ENCODE measurements at regions not wholly inside any gene's neighbourhood (a gene's known extent, or its start where the extent isn't known, plus 50 kb on each side); places are given as distances from the start of the nearest gene placed in this dataset.

GRCh38 chr5:110925916-110926315 lies 145.6 kb upstream of the TSLP start:
- dilution Hi-C loops (cut with MboI; ENCODE audit: extremely low pct_ligation_motif_present, low sequenced_read_pairs): no loop called here

GRCh38 chr5:110932755-110933488 lies 138.6 kb upstream of the TSLP start:
- DNase-seq (ENCODE audit: low read depth, low spot score): no peak
- no peaks in the 10 kb centered on the region for H3K36me3 ChIP-seq (ENCODE audit: control insufficient read depth in 2 of 2, extremely low read depth in 1 of 2, insufficient read depth in 2 of 2, low read length in 2 of 2)
- H3K4me2 ChIP-seq (ENCODE audit: control insufficient read depth, extremely low read depth, insufficient read depth, low read depth, low read length): no peak overlapping the region
- no peak for FAIRE-seq
- H3K79me2 ChIP-seq (ENCODE audit: control insufficient read depth, insufficient read depth, low read length): no peaks in the 10 kb centered on the region
- H3K9me3 ChIP-seq (ENCODE audit: control insufficient read depth, low read depth, low read length): no peaks in the 10 kb centered on the region
- no peak overlapping the region for H2AFZ ChIP-seq (ENCODE audit: control insufficient read depth, low read length)
- H3K9me1 ChIP-seq (ENCODE audit: control insufficient read depth, extremely low read depth, insufficient read depth, low read length): no peaks in the 10 kb centered on the region
- no peak overlapping the region for H3K27ac ChIP-seq (ENCODE audit: control insufficient read depth, insufficient read depth, low read length)
- H3K27me3 ChIP-seq (ENCODE audit: control insufficient read depth, extremely low read depth, insufficient read depth, low read length): no peaks in the 10 kb centered on the region
- no peaks in the 10 kb centered on the region for H4K20me1 ChIP-seq (ENCODE audit: control insufficient read depth, extremely low read depth, insufficient read depth, low read length)
- TF ChIP-seq EZH2 (IDR thresholded peaks at IDR 0.05; ENCODE audit: low read length) (no peak), CTCF (optimal IDR thresholded peaks at IDR 0.05 in 1 of 3, IDR thresholded peaks at IDR 0.05 in 1 of 3, conservative IDR thresholded peaks at IDR 0.05 in 1 of 3; ENCODE audit: extremely low read depth in 1 of 3, insufficient read depth in 2 of 3, low read length in 3 of 3) (no peak)
- dilution Hi-C loops (cut with MboI; ENCODE audit: extremely low pct_ligation_motif_present, low sequenced_read_pairs): no loop called here
- no peak overlapping the region for H3K9ac ChIP-seq (ENCODE audit: control insufficient read depth, extremely low read depth, insufficient read depth, low read length)
- H3K4me1 ChIP-seq (ENCODE audit: control insufficient read depth, extremely low read depth, insufficient read depth, low read length): no peaks in the 10 kb centered on the region
- no peak overlapping the region for H3K4me3 ChIP-seq (ENCODE audit: control insufficient read depth in 2 of 3, extremely low read depth in 1 of 3, insufficient read depth in 2 of 3, low read depth in 1 of 3, low read length in 3 of 3)

More at GRCh38 chr5:110925916-110926315, 145.6 kb upstream of the TSLP start:
- Histone ChIP-seq H3K4me2 (ENCODE audit: control insufficient read depth, extremely low read depth, insufficient read depth, low read depth, low read length) (no peak overlapping the region), H3K9me3 (ENCODE audit: control insufficient read depth, low read depth, low read length) (no peaks in the 10 kb centered on the region), H3K9me1 (ENCODE audit: control insufficient read depth, extremely low read depth, insufficient read depth, low read length) (no peaks in the 10 kb centered on the region), H3K9ac (ENCODE audit: control insufficient read depth, extremely low read depth, insufficient read depth, low read length) (no peak overlapping the region), H3K27ac (ENCODE audit: control insufficient read depth, insufficient read depth, low read length) (no peak overlapping the region), H3K79me2 (ENCODE audit: control insufficient read depth, insufficient read depth, low read length) (no peaks in the 10 kb centered on the region), H3K4me3 (ENCODE audit: control insufficient read depth in 2 of 3, extremely low read depth in 1 of 3, insufficient read depth in 2 of 3, low read depth in 1 of 3, low read length in 3 of 3) (no peak overlapping the region), H3K4me1 (ENCODE audit: control insufficient read depth, extremely low read depth, insufficient read depth, low read length) (no peaks in the 10 kb centered on the region), H3K36me3 (ENCODE audit: control insufficient read depth in 2 of 2, extremely low read depth in 1 of 2, insufficient read depth in 2 of 2, low read length in 2 of 2) (no peaks in the 10 kb centered on the region), H3K27me3 (ENCODE audit: control insufficient read depth, extremely low read depth, insufficient read depth, low read length) (no peaks in the 10 kb centered on the region), H2AFZ (ENCODE audit: control insufficient read depth, low read length) (no peak overlapping the region), H4K20me1 (ENCODE audit: control insufficient read depth, extremely low read depth, insufficient read depth, low read length) (no peaks in the 10 kb centered on the region)
- no peak for FAIRE-seq
- TF ChIP-seq CTCF (optimal IDR thresholded peaks at IDR 0.05 in 1 of 3, IDR thresholded peaks at IDR 0.05 in 1 of 3, conservative IDR thresholded peaks at IDR 0.05 in 1 of 3; ENCODE audit: extremely low read depth in 1 of 3, insufficient read depth in 2 of 3, low read length in 3 of 3): no peak
- TF ChIP-seq EZH2 (IDR thresholded peaks at IDR 0.05; ENCODE audit: low read length): no peak
- DNase-seq (ENCODE audit: low read depth, low spot score): no peak
